IMR-90 (cell line): ENCODE measurements at regions not wholly inside any gene's neighbourhood (a gene's known extent, or its start where the extent isn't known, plus 50 kb on each side); places are given as distances from the start of the nearest gene placed in this dataset.

Source experiments
- ATAC-seq: fragments of 200-7000 bp; cut with Tn5 transposase; 2 replicates; pipeline ENCODE4 v1.9.1; 2020; ENCODE audit warnings: low read depth, mild to moderate bottlenecking, moderate library complexity
- BruUV-seq: library from RNA; stranded (reverse); fragments of 400-500 nt; replicated peaks from 2 replicates; lab custom pipeline; 2021; lab: Mats Ljungman, UMichigan
- CTCF ChIA-PET: fragments of 300-600 bp; formaldehyde crosslinking; extraction: SDS; loops from one replicate; lab custom pipeline; 2021; ENCODE audit warnings: antibody characterized with exemption; lab: Yijun Ruan, JAX
- POLR2A ChIA-PET: fragments of 300-600 bp; sonication (Branson Sonifier 250); formaldehyde crosslinking; loops from one replicate; lab custom pipeline; 2022; ENCODE audit warnings: antibody characterized with exemption; ENCODE audit not compliant: unreplicated experiment; lab: Charles Lee
- DNase-seq: peaks from one replicate; pipeline ENCODE4 v3.0.0; 2013
- H2AFZ ChIP-seq: replicated peaks from 2 replicates; pipeline ENCODE3; 2013; ENCODE audit warnings: low read length, mild to moderate bottlenecking; ENCODE audit not compliant: poor library complexity
- H2AK5ac ChIP-seq: 2 replicates; pipeline ENCODE4 v1.6.1; 2013; ENCODE audit warnings: low read depth, low read length, inconsistent platforms
- H2AK9ac ChIP-seq: replicated peaks from 2 replicates; pipeline ENCODE3; 2013; ENCODE audit warnings: mild to moderate bottlenecking, low read depth, low read length, moderate library complexity; ENCODE audit not compliant: poor library complexity
- H2BK120ac ChIP-seq: 2 replicates; pipeline ENCODE4 v1.6.1; 2013; ENCODE audit warnings: low read depth, low read length, inconsistent platforms
- H2BK15ac ChIP-seq: 3 replicates; pipeline ENCODE4 v1.6.1; 2013; ENCODE audit warnings: low read depth, low read length, inconsistent platforms
- H2BK20ac ChIP-seq: 2 replicates; pipeline ENCODE4 v1.6.1; 2013; ENCODE audit warnings: low read depth, mild to moderate bottlenecking, inconsistent platforms, low read length, moderate library complexity
- H2BK5ac ChIP-seq: 2 replicates; pipeline ENCODE4 v1.6.1; 2013; ENCODE audit warnings: mild to moderate bottlenecking, low read depth, low read length, inconsistent platforms; ENCODE audit not compliant: poor library complexity, severe bottlenecking
- H3K14ac ChIP-seq: replicated peaks from 2 replicates; pipeline ENCODE4 v1.6.1; 2013; ENCODE audit warnings: low read depth, low read length, inconsistent platforms
- H3K18ac ChIP-seq: 2 replicates; pipeline ENCODE4 v1.6.1; 2013; ENCODE audit warnings: low read depth, low read length, control low read depth
- H3K23ac ChIP-seq: 2 replicates; pipeline ENCODE4 v1.6.1; 2013; ENCODE audit warnings: low read depth, low read length, inconsistent platforms
- H3K27ac ChIP-seq: 2 replicates; pipeline ENCODE4 v1.5.1; 2013; ENCODE audit warnings: mild to moderate bottlenecking, control low read depth, low read length; ENCODE audit not compliant: insufficient read depth
- H3K27me3 ChIP-seq: 2 replicates; pipeline ENCODE4 v1.6.1; 2013; ENCODE audit warnings: low read length; ENCODE audit not compliant: control insufficient read depth, insufficient read depth
- H3K36me3 ChIP-seq: 2 replicates; pipeline ENCODE4 v1.6.1; 2013; ENCODE audit warnings: low read length, mixed read lengths; ENCODE audit not compliant: control insufficient read depth, insufficient read depth
- H3K4ac ChIP-seq: 2 replicates; pipeline ENCODE4 v1.6.1; 2013; ENCODE audit warnings: low read depth, low read length, inconsistent platforms
- H3K4me1 ChIP-seq: 2 replicates; pipeline ENCODE4 v1.6.1; 2013; ENCODE audit warnings: low read length, mixed read lengths; ENCODE audit not compliant: control insufficient read depth, insufficient read depth
- H3K4me2 ChIP-seq: 2 replicates; pipeline ENCODE4 v1.6.1; 2013; ENCODE audit warnings: low read depth, mild to moderate bottlenecking, control low read depth, low read length, moderate library complexity
- H3K4me3 ChIP-seq: 2 replicates; pipeline ENCODE4 v1.5.1; 2013; ENCODE audit warnings: low read depth, mild to moderate bottlenecking, control low read depth, low read length, moderate library complexity; ENCODE audit not compliant: insufficient read depth
- H3K56ac ChIP-seq: 2 replicates; pipeline ENCODE4 v1.6.1; 2013; ENCODE audit warnings: low read length, inconsistent platforms; ENCODE audit not compliant: insufficient read depth; ENCODE audit errors: extremely low read depth
- H3K79me1 ChIP-seq, 2 experiments: 2 replicates each; pipeline ENCODE4 v1.6.1; 2013; ENCODE audit warnings: low read length in 2 of 2, inconsistent platforms in 1 of 2, low read depth in 1 of 2
- H3K9ac ChIP-seq: 2 replicates; pipeline ENCODE4 v1.6.1; 2013; ENCODE audit warnings: low read depth, low read length, control low read depth
- H3K9me1 ChIP-seq: 2 replicates; pipeline ENCODE4 v1.6.1; 2013; ENCODE audit warnings: low read length, inconsistent platforms; ENCODE audit not compliant: insufficient read depth
- H3K9me3 ChIP-seq: 2 replicates; pipeline ENCODE4 v1.6.1; 2013; ENCODE audit warnings: low read length; ENCODE audit not compliant: control insufficient read depth, insufficient read depth
- H4K20me1 ChIP-seq: 2 replicates; pipeline ENCODE4 v1.6.1; 2013; ENCODE audit warnings: low read length, inconsistent platforms; ENCODE audit not compliant: insufficient read depth
- H4K5ac ChIP-seq: 2 replicates; pipeline ENCODE4 v1.6.1; 2013; ENCODE audit warnings: mild to moderate bottlenecking, low read depth, low read length, control low read depth
- H4K8ac ChIP-seq, 2 experiments: 2 replicates each; pipeline ENCODE4 v1.6.1; 2013; ENCODE audit warnings: low read depth in 2 of 2, low read length in 2 of 2, control low read depth in 1 of 2, inconsistent platforms in 1 of 2
- H4K91ac ChIP-seq: 2 replicates; pipeline ENCODE4 v1.6.1; 2013; ENCODE audit warnings: low read depth, low read length, inconsistent platforms; ENCODE audit not compliant: insufficient read depth
- BHLHE40 ChIP-seq: fragments of 150-350 bp; IDR thresholded peaks from 2 replicates; pipeline ENCODE4 v1.6.1; 2016; ENCODE audit warnings: mild to moderate bottlenecking, low read depth, low read length
- CEBPB ChIP-seq: IDR thresholded peaks from 2 replicates; pipeline ENCODE4 v1.6.1; 2012; ENCODE audit warnings: low read depth, low read length, improper control_type of control experiment
- ELK1 ChIP-seq: fragments of 150-350 bp; IDR thresholded peaks from 2 replicates; pipeline ENCODE4 v1.6.1; 2016; ENCODE audit warnings: low read depth, mild to moderate bottlenecking, low read length, moderate library complexity, borderline replicate concordance
- NFE2L2 ChIP-seq: fragments of 150-350 bp; IDR thresholded peaks from 2 replicates; pipeline ENCODE4 v1.6.1; 2016; ENCODE audit warnings: low read depth, mild to moderate bottlenecking, low read length
- SMC3 ChIP-seq: fragments of 150-350 bp; IDR thresholded peaks from 2 replicates; pipeline ENCODE4 v1.6.1; 2016; ENCODE audit warnings: low read depth, mild to moderate bottlenecking, antibody characterized with exemption, low read length, moderate library complexity
- WGBS, 2 experiments: methylation state at CpG; one replicate each; pipeline versions ENCODE4 v1.1.5 to v1.1.7; 2013; ENCODE audit warnings: missing lambda C conversion rate in 2 of 2; ENCODE audit not compliant: insufficient read length in 1 of 2; ENCODE audit errors: extremely low coverage in 2 of 2; 5-methylcytosine and 5-hydroxymethylcytosine counted together
- dilution Hi-C: fragments of 300-500 bp; cut with HindIII; formaldehyde crosslinking; loops from one replicate; pipeline ENCODE4 v1.14.3; 2018; ENCODE audit warnings: low sequenced_read_pairs; ENCODE audit not compliant: unreplicated experiment
- in situ Hi-C: fragments of 300-500 bp; cut with MboI; formaldehyde crosslinking; loops from 3 replicates; pipeline ENCODE4 v1.14.3; 2019; ENCODE audit warnings: low sequenced_read_pairs, inconsistent platforms, mixed read lengths
- intact Hi-C: fragments of 100-400 bp; cut with micrococcal nuclease; formaldehyde crosslinking; loops from 2 replicates; pipeline ENCODE4 v1.10.0; 2022
- TF ChIP-seq, protein P1 (sequence below): fragments of 150-350 bp; IDR thresholded peaks from 2 replicates; pipeline ENCODE4 v1.6.1; 2017; ENCODE audit warnings: mild to moderate bottlenecking, antibody characterized with exemption, low read length, low read depth
- TF ChIP-seq, protein P2 (sequence below): conservative IDR thresholded peaks from 2 replicates; pipeline ENCODE4 v1.5.1; 2012; ENCODE audit warnings: mild to moderate bottlenecking, low read depth, low read length, improper control_type of control experiment

- intact Hi-C loops (no loop called here), in situ Hi-C loops (no loop called here), dilution Hi-C loops (no loop called here)
- no peak overlapping the region for H2AK5ac ChIP-seq
- ATAC-seq (no peak), DNase-seq (no peak)
- H3K9me3 ChIP-seq: no peaks in the 10 kb centered on the region
- no peaks in the 10 kb centered on the region for H4K20me1 ChIP-seq
- no peak overlapping the region for H2AK9ac ChIP-seq
- no peak overlapping the region for H2BK5ac ChIP-seq
- H3K4me2 ChIP-seq: no peak overlapping the region
- ChIA-PET POLR2A (no interaction called here), CTCF (no interaction called here)
- no peak overlapping the region for H3K18ac ChIP-seq
- no peak overlapping the region for H2BK15ac ChIP-seq
- H4K8ac ChIP-seq: no peak overlapping the region
- no peak overlapping the region for H3K56ac ChIP-seq
- H3K4me3 ChIP-seq: no peak overlapping the region
- no peak overlapping the region for H2BK120ac ChIP-seq
- no peak overlapping the region for H4K5ac ChIP-seq
- H3K23ac ChIP-seq: no peak overlapping the region
- no peak for TF ChIP-seq SMC3
- no peak for TF ChIP-seq ELK1
- TF ChIP-seq, protein P1, sequence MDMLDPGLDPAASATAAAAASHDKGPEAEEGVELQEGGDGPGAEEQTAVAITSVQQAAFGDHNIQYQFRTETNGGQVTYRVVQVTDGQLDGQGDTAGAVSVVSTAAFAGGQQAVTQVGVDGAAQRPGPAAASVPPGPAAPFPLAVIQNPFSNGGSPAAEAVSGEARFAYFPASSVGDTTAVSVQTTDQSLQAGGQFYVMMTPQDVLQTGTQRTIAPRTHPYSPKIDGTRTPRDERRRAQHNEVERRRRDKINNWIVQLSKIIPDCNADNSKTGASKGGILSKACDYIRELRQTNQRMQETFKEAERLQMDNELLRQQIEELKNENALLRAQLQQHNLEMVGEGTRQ: no peak
- TF ChIP-seq BHLHE40: no peak
- TF ChIP-seq, protein P2, sequence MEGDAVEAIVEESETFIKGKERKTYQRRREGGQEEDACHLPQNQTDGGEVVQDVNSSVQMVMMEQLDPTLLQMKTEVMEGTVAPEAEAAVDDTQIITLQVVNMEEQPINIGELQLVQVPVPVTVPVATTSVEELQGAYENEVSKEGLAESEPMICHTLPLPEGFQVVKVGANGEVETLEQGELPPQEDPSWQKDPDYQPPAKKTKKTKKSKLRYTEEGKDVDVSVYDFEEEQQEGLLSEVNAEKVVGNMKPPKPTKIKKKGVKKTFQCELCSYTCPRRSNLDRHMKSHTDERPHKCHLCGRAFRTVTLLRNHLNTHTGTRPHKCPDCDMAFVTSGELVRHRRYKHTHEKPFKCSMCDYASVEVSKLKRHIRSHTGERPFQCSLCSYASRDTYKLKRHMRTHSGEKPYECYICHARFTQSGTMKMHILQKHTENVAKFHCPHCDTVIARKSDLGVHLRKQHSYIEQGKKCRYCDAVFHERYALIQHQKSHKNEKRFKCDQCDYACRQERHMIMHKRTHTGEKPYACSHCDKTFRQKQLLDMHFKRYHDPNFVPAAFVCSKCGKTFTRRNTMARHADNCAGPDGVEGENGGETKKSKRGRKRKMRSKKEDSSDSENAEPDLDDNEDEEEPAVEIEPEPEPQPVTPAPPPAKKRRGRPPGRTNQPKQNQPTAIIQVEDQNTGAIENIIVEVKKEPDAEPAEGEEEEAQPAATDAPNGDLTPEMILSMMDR: no peak
- no peak for TF ChIP-seq NFE2L2
- no peak for TF ChIP-seq CEBPB
- no peaks in the 10 kb centered on the region for H3K36me3 ChIP-seq
- BruUV-seq: no TSS peak
- no peak overlapping the region for H4K91ac ChIP-seq
- no peaks in the 10 kb centered on the region for H3K4me1 ChIP-seq
- H3K27ac ChIP-seq: no peak overlapping the region
- H3K9me1 ChIP-seq: no peaks in the 10 kb centered on the region
- no peaks in the 10 kb centered on the region for H3K27me3 ChIP-seq
- no peak overlapping the region for H2AFZ ChIP-seq
- no peak overlapping the region for H3K4ac ChIP-seq
- H3K14ac ChIP-seq: no peak overlapping the region
- no CpG with 5 or more reads among the region's 3 CpGs for WGBS, 2 experiments
- no peak overlapping the region for H2BK20ac ChIP-seq
- H3K9ac ChIP-seq: no peak overlapping the region
- H3K79me1 ChIP-seq: no peaks in the 10 kb centered on the region
Observed at GRCh38 chr12:90489141-90489540, 465.8 kb downstream of the CCER1 start.
